IPS-18a (cell line): ENCODE measurements at regions not wholly inside any gene's neighbourhood (a gene's known extent, or its start where the extent isn't known, plus 50 kb on each side); places are given as distances from the start of the nearest gene placed in this dataset.

ENCODE experiments used
- H3K27ac ChIP-seq: one replicate; pipeline ENCODE4 v1.5.1; 2013; ENCODE audit warnings: low read length
- H3K27me3 ChIP-seq: one replicate; pipeline ENCODE4 v1.6.1; 2013; ENCODE audit warnings: mild to moderate bottlenecking, low read length; ENCODE audit not compliant: control insufficient read depth, insufficient read depth
- H3K36me3 ChIP-seq: one replicate; pipeline ENCODE4 v1.6.1; 2013; ENCODE audit warnings: low read depth, low read length; ENCODE audit not compliant: control insufficient read depth
- H3K4me1 ChIP-seq: one replicate; pipeline ENCODE4 v1.6.1; 2013; ENCODE audit warnings: low read depth, low read length; ENCODE audit not compliant: control insufficient read depth
- H3K4me3 ChIP-seq: one replicate; pipeline ENCODE4 v1.5.1; 2013; ENCODE audit warnings: low read length
- H3K9ac ChIP-seq: one replicate; pipeline ENCODE4 v1.6.1; 2013; ENCODE audit warnings: mild to moderate bottlenecking, low read length, moderate library complexity
- H3K9me3 ChIP-seq: one replicate; pipeline ENCODE4 v1.6.1; 2013; ENCODE audit warnings: low read depth, low read length; ENCODE audit not compliant: control insufficient read depth

DNA sequence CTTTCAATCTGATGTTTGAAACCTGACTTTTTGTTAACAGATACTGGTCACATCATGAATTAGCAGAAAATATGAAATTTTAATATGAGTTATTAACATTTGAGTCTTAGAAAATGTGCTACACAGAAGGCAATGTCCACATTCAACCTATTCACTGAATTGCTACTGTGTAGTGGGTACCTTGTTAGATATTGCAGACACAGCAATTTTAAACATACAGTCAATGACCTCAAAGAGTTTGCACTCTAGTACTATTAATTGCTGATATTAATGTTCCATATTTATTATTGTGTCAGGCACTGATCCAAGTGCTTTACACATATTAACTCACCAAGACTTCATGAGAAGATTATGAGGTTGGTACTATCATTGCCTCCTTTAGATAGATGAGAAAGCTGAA lies 385.4 kb upstream of the PKDCC start:
- Histone ChIP-seq H3K4me3 (no peak overlapping the region), H3K36me3 (no peaks in the 10 kb centered on the region), H3K27ac (no peak overlapping the region), H3K4me1 (peaks cover 12% of the 10 kb centered on the region), H3K27me3 (no peaks in the 10 kb centered on the region), H3K9me3 (no peaks in the 10 kb centered on the region), H3K9ac (no peak overlapping the region)

DNA sequence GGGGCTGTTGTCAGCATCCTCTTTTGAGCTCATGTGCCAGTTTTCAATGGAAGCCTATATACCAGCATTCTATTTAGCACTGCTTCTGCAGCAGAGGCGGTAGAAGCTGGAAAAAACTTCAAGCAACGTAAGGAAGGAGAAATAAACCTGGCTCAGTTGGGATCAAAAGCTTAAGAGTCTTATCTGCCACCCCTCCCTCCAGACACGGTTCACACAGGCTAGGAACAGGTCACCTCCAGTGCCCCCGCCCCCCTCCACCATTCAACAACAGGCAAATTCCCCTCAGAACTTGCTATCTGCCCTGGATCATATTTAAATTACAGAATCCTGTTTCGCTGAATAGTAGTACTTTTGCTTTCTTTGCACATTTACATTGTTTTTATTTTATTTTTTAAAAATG lies 384.8 kb upstream of the PKDCC start:
- H3K27ac ChIP-seq, result no peak overlapping the region
- H3K27me3 ChIP-seq, result no peaks in the 10 kb centered on the region
- no peak overlapping the region for H3K9ac ChIP-seq
- H3K4me3 ChIP-seq, result no peak overlapping the region
- H3K4me1 ChIP-seq, result peaks cover 12% of the 10 kb centered on the region
- no peaks in the 10 kb centered on the region for H3K36me3 ChIP-seq
- no peaks in the 10 kb centered on the region for H3K9me3 ChIP-seq

GRCh38 chr2:41668529-41668928 lies 379.3 kb upstream of the PKDCC start:
- Histone ChIP-seq H3K9ac (no peak overlapping the region), H3K36me3 (no peaks in the 10 kb centered on the region), H3K4me1 (peaks cover 12% of the 10 kb centered on the region), H3K27ac (no peak overlapping the region), H3K9me3 (no peaks in the 10 kb centered on the region), H3K27me3 (no peaks in the 10 kb centered on the region), H3K4me3 (no peak overlapping the region)

DNA sequence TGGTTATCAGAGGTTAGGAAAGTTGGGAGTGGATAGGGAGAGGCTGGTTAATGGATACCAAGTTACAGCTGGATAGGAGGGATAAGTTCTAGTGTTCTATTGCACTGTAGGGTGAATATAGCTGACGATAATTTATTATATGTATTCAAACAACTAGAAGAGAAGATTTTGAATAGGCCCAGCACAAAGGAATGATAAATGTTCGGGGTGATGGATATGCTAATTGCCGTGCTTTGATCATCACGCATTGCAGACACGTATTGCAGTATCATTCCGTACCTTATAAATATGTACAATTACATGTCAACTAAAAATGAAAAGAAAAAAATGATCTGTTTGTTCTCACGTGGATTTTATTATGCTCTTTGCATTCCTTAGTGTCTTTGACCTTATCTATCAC lies 369.2 kb upstream of the PKDCC start:
- Histone ChIP-seq H3K9ac (no peak overlapping the region), H3K4me1 (no peaks in the 10 kb centered on the region), H3K9me3 (no peaks in the 10 kb centered on the region), H3K27me3 (no peaks in the 10 kb centered on the region), H3K4me3 (no peak overlapping the region), H3K27ac (no peak overlapping the region), H3K36me3 (no peaks in the 10 kb centered on the region)

DNA sequence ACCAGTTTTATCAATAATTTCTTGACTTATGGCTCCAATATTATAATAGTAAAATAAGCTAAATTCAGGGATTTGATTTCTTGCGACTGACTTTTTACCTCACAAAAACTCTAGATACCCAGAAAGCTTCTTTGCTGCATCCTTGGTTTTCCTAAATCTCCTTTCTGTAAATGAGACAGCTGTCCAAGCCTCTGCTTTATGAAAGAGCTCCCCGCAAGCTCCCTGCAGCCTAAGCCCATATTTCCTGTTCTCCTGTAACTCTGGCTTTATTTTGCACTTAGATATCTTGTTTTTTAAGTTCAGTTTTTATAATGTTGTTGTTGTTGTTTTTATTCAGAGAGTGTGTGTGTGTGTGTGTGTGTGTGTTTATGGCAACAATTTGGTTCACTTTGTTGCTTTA lies 361.7 kb upstream of the PKDCC start:
- Histone ChIP-seq H3K36me3 (no peaks in the 10 kb centered on the region), H3K4me1 (no peaks in the 10 kb centered on the region), H3K9me3 (no peaks in the 10 kb centered on the region), H3K4me3 (no peak overlapping the region), H3K9ac (no peak overlapping the region), H3K27me3 (no peaks in the 10 kb centered on the region), H3K27ac (no peak overlapping the region)

GRCh38 chr2:41691561-41691960 lies 356.3 kb upstream of the PKDCC start:
- no peak overlapping the region for H3K9ac ChIP-seq
- H3K27ac ChIP-seq, result no peak overlapping the region
- H3K27me3 ChIP-seq, result no peaks in the 10 kb centered on the region
- H3K4me1 ChIP-seq, result no peaks in the 10 kb centered on the region
- H3K36me3 ChIP-seq, result no peaks in the 10 kb centered on the region
- no peak overlapping the region for H3K4me3 ChIP-seq
- H3K9me3 ChIP-seq, result no peaks in the 10 kb centered on the region

- no peak overlapping the region for H3K4me3 ChIP-seq
- H3K9ac ChIP-seq, result no peak overlapping the region
- no peak overlapping the region for H3K27ac ChIP-seq
- H3K4me1 ChIP-seq, result peaks cover 7% of the 10 kb centered on the region
- H3K9me3 ChIP-seq, result no peaks in the 10 kb centered on the region
- no peaks in the 10 kb centered on the region for H3K36me3 ChIP-seq
- H3K27me3 ChIP-seq, result no peaks in the 10 kb centered on the region
Observed at GRCh38 chr2:41694536-41695049, 353.2 kb upstream of the PKDCC start.

GRCh38 chr2:41695198-41696113 lies 352.4 kb upstream of the PKDCC start:
- no peaks in the 10 kb centered on the region for H3K27me3 ChIP-seq
- no peak overlapping the region for H3K9ac ChIP-seq
- H3K4me3 ChIP-seq, result no peak overlapping the region
- no peaks in the 10 kb centered on the region for H3K36me3 ChIP-seq
- H3K27ac ChIP-seq, result no peak overlapping the region
- H3K4me1 ChIP-seq, result peaks cover 7% of the 10 kb centered on the region
- no peaks in the 10 kb centered on the region for H3K9me3 ChIP-seq

GRCh38 chr2:41697389-41697788 lies 350.4 kb upstream of the PKDCC start:
- Histone ChIP-seq H3K9ac (no peak overlapping the region), H3K4me1 (peaks cover 7% of the 10 kb centered on the region), H3K36me3 (no peaks in the 10 kb centered on the region), H3K27ac (no peak overlapping the region), H3K4me3 (no peak overlapping the region), H3K9me3 (no peaks in the 10 kb centered on the region), H3K27me3 (no peaks in the 10 kb centered on the region)

DNA sequence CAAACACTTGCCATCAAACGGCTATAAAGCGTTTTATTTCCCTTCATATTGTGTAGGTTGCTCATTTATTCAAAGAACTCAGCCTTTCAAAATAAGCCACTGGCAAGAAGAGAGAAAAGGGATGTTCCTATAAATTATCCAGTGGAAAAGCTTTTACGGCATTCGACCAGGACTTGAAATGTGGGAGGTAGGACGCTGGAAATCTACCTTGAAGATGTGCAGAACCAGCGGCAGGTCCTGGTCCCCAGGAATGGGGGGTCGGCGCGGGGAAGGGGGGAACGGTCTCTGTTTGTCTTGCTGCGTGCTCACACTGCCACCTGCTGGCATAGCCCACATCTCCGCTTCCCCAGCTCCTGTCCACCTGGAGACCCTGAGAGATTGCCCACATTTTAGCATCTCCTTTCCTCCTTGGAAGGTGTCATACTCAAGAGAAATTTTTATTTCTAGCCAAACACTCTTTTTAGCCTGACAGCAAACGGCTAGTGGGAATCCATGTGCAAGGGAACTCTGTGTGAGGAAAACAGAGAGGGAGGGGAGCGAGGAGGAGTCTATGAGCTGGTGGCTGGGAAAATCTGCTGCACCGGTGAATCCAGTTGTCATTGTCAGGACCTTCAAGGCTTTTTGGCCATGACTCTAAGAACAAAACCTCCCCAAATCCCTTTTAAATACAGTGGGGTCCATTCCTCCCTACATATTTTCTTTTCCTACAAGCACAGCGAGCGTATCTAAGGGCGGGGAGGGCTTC lies 349.0 kb upstream of the PKDCC start:
- Histone ChIP-seq H3K9me3 (no peaks in the 10 kb centered on the region), H3K27ac (no peak overlapping the region), H3K4me1 (peaks cover 7% of the 10 kb centered on the region), H3K27me3 (no peaks in the 10 kb centered on the region), H3K4me3 (no peak overlapping the region), H3K9ac (no peak overlapping the region), H3K36me3 (no peaks in the 10 kb centered on the region)

GRCh38 chr2:41701231-41701630 lies 346.6 kb upstream of the PKDCC start:
- Histone ChIP-seq H3K27ac (no peak overlapping the region), H3K4me1 (peaks cover 7% of the 10 kb centered on the region), H3K9ac (no peak overlapping the region), H3K9me3 (no peaks in the 10 kb centered on the region), H3K4me3 (no peak overlapping the region), H3K27me3 (no peaks in the 10 kb centered on the region), H3K36me3 (no peaks in the 10 kb centered on the region)
